ENCODE measurements at regions not wholly inside any gene's neighbourhood (a gene's known extent, or its start where the extent isn't known, plus 50 kb on each side); places are given as distances from the start of the nearest gene placed in this dataset.

GRCh38 chr22:44587737-44588310 is 89.8 kb upstream of the RTL6 start:
- H3K4me1 ChIP-seq (ENCODE audit: control insufficient read depth in 1 of 2, low read depth in 2 of 2), result no peaks in the 10 kb centered on the region
- H3K27me3 ChIP-seq (replicated peaks; ENCODE audit: insufficient read depth), result no peaks in the 10 kb centered on the region
- H3K36me3 ChIP-seq, result no peaks in the 10 kb centered on the region
- H3K27ac ChIP-seq, result no peak overlapping the region
- ATAC-seq (ENCODE audit: insufficient number of reproducible peaks, low FRiP score, low read depth) (no peak), DNase-seq (ENCODE audit: low spot score) (no peak)
- no peak overlapping the region for H3K4me3 ChIP-seq
- no peak for TF ChIP-seq CTCF (IDR thresholded peaks at IDR 0.05)
- no peaks in the 10 kb centered on the region for H3K9me3 ChIP-seq

- no peak for DNase-seq (ENCODE audit: low spot score)
- no peak for ATAC-seq (ENCODE audit: insufficient number of reproducible peaks, low FRiP score, low read depth)
- TF ChIP-seq CTCF (IDR thresholded peaks at IDR 0.05), result no peak
- Histone ChIP-seq H3K27ac (no peak overlapping the region), H3K4me1 (ENCODE audit: control insufficient read depth in 1 of 2, low read depth in 2 of 2) (no peaks in the 10 kb centered on the region), H3K9me3 (no peaks in the 10 kb centered on the region), H3K4me3 (no peak overlapping the region), H3K36me3 (no peaks in the 10 kb centered on the region), H3K27me3 (replicated peaks; ENCODE audit: insufficient read depth) (no peaks in the 10 kb centered on the region)
Observed at GRCh38 chr22:44586999-44587736, 89.1 kb upstream of the RTL6 start.

- Histone ChIP-seq H3K27ac (no peak overlapping the region), H3K9me3 (no peaks in the 10 kb centered on the region), H3K4me3 (no peak overlapping the region), H3K4me1 (ENCODE audit: control insufficient read depth in 1 of 2, low read depth in 2 of 2) (no peaks in the 10 kb centered on the region), H3K36me3 (no peaks in the 10 kb centered on the region), H3K27me3 (replicated peaks; ENCODE audit: insufficient read depth) (no peaks in the 10 kb centered on the region)
- ATAC-seq (ENCODE audit: insufficient number of reproducible peaks, low FRiP score, low read depth) (no peak), DNase-seq (ENCODE audit: low spot score) (no peak)
- TF ChIP-seq CTCF (IDR thresholded peaks at IDR 0.05), result no peak
Observed at GRCh38 chr22:44586351-44586990, 88.4 kb upstream of the RTL6 start.

GRCh38 chr22:44585559-44586350 is 87.7 kb upstream of the RTL6 start:
- ATAC-seq (ENCODE audit: insufficient number of reproducible peaks, low FRiP score, low read depth), result no peak
- no peaks in the 10 kb centered on the region for H3K27me3 ChIP-seq (replicated peaks; ENCODE audit: insufficient read depth)
- no peaks in the 10 kb centered on the region for H3K4me1 ChIP-seq (ENCODE audit: control insufficient read depth in 1 of 2, low read depth in 2 of 2)
- no peak overlapping the region for H3K4me3 ChIP-seq
- H3K27ac ChIP-seq, result no peak overlapping the region
- no peak for DNase-seq (ENCODE audit: low spot score)
- no peak for TF ChIP-seq CTCF (IDR thresholded peaks at IDR 0.05)
- H3K36me3 ChIP-seq, result no peaks in the 10 kb centered on the region
- no peaks in the 10 kb centered on the region for H3K9me3 ChIP-seq
